HG02623 (cell line): ENCODE measurements at regions not wholly inside any gene's neighbourhood (a gene's known extent, or its start where the extent isn't known, plus 50 kb on each side); places are given as distances from the start of the nearest gene placed in this dataset.
A peak's percentile ranks its signal among the peaks of the same experiment; 100 is the strongest.

Experiments used
- ATAC-seq: cut with Tn5 transposase; IDR thresholded peaks from one replicate; pipeline ENCODE4 v1.9.1; 2021; ENCODE audit warnings: moderate library complexity; ENCODE audit not compliant: unreplicated experiment

DNA sequence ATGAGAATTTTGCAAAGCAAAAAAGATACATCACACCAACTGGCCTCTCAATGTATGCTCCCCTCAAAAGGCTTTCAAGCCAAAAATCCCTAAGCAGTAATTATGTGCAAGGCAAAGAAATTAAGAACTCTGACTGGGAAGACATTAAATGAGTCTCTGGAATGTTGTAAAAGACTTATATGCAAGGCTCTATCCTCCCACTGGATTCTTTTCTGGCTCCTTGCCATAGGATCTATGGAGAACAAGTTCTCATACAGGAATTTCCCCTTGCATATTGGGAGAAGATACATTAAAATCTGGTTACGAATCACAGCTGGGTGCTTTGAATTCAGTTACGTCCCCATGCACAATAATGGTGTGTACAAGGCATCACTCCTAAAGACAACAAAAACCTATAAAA, 73.4 kb upstream of the ATL2 start:
- no peak for ATAC-seq

DNA sequence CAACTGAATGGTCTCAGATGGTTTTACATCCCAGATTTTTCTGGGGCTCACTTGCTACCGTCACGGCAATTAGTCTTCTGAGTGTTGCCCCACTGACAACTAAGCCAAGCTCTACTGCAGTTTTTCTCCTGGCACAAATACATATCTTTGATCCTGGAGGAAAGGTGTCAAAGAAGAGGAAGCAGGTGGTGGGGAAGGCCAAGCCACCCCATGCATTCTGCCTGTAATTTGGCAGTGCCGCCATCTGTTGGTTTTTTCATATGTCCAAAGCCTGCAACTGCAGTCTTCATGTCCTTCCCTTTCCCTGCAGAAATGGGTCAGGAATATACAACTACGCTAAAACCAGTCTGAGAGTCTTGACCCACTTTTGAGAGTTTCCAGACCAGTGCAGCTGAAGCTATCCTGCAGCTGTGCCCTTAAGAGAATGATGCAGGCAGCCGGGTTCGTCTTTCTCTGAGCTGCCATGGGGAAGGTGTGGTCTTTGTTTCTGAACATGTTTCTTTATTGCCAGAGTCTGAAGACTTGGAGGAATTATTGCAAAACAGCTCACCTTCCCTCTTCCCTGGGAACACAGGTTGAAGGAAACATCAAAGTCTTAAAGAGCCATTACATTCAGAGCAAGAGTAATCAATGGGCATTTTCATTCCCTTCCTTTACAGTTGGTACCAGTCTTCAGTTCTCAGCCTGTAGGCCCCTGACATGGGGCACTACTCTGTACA, 71.8 kb upstream of the ATL2 start:
- ATAC-seq, result no peak

DNA sequence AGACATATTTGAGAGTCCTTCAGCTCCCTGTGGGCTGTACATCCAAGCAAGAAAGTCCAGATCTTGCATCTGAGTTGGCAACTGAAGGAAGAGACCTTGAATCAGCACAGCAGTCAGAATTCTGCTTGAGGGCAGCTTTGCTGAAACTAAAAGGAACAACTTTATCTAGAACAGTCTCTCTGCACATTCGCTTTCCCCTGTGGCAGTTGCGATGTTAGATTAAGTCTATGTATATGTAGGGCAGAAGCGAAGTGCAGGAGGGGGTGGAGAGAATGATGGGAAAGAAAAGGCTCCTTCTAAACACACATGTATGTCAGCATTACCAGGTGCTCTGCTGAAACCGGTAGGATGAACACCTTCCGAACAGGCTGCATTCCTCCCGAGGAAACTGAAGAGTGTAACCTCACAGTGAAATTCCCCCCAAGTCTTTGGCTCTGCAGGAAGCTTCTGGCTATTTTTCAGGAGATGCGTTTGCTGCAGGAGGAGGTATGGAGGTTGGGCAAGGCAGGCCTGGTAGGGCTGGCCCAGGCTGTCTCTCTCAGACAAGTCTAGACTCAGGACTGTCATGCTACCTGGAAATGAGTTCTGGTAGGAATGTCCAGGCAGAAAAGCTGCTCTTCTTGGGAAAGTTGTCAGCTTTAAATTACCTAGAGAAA, 70.0 kb upstream of the ATL2 start:
- no peak for ATAC-seq

DNA sequence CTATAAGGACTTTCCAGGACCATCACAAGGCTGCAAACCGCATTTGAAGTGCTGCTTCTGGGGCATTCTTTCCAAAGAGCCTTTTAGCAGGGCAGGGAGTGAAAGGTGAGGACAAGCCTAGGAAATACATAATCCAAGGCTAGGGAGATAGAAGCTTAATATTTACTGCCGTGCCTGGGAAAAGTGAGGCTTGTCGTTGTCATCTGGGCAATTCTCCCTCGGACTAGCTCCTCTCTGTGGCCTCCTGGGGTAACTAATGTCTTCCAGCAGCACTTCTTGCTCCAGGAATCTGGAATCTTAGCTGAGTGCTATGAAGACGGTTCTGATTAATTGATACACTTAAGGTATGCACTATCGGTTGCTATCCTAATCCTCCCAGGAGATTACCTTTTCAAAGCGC, 69.3 kb upstream of the ATL2 start:
- ATAC-seq, result no peak

DNA sequence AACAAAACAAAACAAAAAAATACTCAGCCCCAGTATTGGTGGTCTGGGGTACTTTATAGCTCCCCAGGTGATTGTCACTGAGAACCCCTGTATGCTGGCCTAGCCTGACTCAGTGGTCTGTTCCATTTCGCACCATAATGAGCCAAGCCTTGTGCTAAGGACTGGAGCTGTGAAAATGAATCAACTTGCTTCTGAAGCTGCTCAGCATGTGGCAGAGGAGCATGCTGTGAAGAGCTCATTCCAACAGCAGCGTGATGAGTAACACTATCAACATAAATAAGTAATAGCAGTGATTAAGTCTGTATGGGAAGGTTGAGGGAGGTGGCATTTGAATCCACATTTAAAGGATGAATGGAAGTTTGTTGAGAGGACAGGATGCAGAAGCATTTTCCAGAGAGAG, 67.2 kb upstream of the ATL2 start:
- no peak for ATAC-seq

DNA sequence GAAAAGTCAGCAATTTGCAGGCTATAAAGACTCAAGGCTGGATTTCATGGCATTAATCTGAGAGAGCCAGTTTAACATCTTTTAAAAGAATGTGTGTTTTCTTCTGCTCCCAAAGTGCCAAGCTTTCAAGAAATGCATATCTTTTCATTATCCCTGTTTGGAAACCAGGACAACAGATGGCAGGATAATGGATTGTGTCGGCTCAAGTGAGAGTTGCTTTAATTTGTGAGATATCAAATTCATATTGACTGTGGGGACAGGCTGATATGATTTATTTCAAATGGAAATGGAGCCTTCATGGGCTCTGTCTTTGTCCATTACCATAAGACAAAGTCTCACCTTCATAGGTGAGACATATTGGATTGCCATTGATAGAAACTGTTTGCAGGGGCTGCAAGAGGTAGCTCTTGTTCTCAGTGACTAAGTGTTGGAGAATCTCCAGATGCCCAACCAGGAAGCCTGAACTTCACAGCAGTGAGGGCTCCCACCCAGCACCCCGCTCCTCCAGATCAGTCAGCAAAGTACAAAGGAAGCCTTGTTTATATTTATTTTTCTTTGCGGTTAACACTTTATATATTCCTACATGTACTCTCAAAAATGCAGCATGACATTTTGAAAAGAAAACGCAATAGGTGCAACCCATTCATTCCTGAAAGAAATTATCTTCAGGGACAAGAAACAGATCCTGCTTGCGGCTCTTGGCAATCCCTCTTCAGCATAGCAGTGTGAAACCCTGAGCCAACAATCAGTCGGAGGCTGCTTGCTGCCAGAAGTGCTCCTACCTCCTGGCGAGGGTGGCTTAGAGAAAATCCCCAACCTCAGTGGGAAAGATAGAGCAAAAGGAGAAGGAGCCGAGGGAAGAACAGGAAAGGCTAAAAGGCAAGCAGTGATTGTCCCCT, 65.8 kb upstream of the ATL2 start:
- no peak for ATAC-seq

DNA sequence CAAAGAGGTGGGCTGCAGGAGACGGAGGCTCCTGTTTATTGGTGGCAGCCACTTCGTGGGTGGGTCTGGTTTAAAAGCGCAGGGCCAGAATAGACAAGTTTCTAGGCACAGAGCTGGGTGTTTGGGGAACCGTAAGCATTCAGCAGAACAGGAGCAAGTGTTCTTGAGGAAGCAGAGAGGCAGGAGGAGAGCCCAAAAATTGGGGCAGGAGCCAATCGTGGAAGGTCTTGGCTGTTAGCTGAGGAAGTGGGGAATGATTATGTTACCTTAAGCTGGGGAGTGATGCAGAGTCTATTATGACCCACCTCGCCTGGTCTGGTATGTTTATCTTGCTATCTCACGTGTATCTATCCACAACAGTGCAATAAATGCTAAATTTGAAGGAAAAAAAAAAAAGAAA, 64.3 kb upstream of the ATL2 start:
- ATAC-seq, result no peak

DNA sequence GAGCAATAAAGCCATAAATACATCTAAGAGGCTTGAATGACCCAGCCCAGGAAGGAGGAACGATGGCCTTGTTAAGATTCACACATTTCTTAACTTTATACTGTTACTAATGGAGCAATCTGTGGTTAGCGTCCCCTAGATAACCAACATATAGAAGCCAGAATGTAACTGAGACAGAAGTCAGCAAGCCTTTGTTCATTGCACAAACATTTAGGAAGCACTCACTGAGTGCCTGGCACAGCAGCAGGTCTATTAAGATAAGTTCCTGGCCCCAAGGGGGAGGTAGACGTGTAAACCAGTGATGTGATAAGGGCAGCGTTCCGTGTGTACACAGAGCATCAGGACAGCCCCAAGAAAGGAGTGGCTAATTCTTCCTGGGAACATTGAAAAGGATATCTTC, 63.6 kb upstream of the ATL2 start:
- no peak for ATAC-seq

DNA sequence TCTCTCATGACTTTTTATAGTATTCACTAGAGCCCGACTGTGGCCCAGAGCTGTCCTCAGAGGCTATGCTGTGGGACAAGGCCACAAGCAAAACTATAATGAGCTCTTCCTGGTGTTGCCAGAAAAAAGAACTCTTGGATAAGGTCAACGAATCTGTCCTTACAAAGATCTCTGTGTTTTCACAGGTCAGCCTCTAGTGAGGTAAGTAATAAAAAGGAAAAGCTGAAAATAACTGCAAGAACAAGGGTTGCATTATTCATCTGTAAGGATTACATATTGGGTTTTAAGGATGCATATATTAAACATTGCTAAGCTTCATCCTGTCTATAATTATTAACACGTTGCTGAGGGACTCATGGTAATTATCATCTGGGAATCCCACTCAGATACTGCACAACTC, 62.8 kb upstream of the ATL2 start:
- no peak for ATAC-seq

DNA sequence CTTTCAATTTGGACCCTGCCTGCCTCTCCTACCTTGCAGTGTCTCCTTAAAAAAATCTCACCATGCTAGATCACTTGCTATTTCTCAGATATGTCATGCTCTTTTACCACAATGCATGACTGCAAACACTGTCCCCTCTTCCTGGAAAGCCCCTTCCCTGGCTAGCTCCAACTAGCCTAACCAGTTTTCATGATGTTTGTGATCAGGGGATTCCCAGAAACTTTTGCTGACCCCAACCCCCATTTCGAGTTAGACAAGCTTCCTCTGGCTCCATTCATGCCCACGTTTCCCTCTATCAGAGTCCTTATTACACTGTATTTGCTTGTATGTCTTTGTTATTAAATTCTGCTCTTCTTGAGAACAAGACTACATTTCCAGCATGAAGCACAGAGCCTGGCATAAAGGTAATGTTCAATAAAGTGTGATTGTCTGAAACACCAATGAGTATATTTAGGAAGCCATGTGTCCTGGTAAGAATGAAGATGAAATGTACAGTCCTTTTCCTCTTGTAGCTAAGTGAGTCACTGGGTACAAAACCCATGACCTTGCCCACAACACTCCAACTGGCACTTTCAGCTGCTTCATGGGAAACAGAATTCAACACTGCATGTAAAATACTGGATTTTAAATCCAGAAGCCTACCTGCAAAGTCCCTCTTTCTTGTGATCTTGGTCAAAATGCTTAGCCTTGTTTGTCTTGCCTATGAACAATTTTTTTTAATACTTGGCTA, 62.0 kb upstream of the ATL2 start:
- peak; percentile 75 for ATAC-seq

DNA sequence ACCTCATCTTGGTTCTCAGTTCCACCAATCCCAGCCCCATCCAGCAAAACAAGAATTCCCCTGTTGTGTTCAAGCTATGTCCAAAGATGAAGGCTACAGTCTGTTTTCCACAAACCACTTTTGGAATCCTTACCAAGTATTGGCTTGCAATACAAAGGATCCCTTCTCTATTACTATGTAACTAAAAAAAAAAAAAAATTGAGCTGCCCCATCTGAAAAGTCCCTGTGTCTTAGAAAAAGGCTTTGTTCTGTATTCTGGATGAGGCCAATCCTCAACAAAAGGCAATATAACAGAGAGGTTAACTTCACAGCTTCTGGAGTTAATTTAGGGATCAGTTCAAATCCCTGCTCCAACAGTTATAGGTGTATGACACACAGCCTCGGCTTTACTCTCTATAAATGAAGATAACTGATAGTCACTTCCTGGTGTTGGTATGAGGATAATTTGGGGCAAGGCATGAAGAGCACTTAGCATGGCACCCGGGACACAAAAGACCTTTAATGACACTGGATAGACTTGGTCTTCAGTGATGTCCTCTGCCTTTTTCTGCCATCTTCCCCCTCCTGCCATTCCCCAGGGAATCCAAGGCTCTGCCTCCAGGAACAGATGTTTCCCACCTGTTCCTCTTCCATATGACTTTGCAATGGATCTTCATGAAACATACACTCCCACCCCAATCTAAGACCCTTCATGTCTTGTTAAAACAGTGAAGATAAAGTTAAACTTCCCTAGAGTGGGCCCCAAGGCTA, 61.2 kb upstream of the ATL2 start:
- no peak for ATAC-seq

DNA sequence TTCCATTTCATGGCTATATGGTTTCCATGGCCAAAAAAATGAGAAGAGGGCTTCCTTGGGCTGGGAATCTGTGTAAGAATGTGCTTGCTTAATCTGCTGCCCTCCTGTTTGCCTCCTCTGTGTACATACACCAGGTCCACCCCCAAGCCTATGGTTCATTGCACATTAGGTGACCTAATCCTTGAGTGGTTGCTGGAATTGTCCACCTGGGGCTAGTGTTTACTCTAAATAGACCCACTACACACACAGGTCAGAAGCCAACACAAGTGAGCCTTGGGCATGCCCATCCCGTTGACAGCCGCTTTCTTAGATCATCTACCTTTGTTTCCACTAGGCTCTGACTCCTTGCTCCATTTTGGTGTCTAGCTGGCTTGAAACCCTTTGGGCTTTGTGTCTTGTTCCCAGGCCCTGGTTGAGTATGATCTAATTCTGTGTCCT, 59.2 kb upstream of the ATL2 start:
- no peak for ATAC-seq

DNA sequence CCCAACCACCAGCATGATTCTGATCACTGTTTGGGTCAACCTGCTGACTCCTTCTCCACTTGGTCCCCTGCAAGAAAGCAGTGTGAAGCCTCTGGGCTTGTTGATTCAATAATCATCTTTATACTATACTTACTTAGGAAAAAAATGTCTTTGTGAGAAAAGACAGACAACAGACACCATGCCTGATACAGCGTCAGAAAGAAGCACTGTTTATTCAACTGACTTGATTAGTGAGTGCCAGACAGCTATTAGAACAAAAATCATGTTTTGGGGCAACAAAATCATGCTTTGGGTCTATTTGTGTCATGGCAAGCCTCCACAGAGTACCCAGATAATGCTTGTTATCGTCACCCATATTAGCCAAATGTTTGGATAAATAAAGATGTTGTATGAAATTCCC, 58.7 kb upstream of the ATL2 start:
- ATAC-seq, result no peak

DNA sequence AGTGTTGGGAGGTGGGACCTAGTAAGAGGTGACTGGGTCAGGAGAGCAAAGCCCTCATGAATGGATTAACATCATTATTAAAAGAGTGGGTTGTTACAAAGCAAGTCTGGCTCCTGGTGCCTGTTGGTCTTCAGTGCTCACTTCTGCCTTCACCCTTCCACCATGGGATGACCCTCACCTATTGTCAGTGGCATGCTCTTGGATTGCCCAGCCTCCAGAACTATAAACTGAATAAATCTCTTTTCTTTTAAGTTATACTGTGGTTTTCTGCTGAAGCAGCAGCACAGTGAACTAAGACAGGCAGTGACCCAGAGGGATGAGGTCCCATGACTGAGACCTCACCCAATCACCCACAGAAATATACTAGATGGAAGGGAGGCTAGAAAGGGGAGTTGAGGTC, 57.5 kb upstream of the ATL2 start:
- ATAC-seq, result no peak

DNA sequence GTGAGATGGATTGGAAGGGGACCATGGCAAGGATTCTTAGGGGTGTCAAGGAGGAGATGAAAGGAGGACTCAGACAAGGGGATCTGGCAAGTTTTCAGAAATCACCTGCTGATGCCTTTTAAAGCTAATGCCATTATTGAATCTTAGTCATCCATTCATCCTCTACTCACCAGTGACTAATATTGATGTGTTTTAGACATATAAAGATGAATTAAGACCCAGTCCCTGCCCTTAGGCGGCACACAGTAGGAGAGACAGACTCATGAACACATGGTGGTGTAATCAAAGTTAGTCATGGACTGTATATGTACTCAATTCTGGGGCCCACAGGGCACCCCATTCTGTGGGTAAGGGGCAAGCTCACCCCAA, 56.5 kb upstream of the ATL2 start:
- ATAC-seq, result no peak

DNA sequence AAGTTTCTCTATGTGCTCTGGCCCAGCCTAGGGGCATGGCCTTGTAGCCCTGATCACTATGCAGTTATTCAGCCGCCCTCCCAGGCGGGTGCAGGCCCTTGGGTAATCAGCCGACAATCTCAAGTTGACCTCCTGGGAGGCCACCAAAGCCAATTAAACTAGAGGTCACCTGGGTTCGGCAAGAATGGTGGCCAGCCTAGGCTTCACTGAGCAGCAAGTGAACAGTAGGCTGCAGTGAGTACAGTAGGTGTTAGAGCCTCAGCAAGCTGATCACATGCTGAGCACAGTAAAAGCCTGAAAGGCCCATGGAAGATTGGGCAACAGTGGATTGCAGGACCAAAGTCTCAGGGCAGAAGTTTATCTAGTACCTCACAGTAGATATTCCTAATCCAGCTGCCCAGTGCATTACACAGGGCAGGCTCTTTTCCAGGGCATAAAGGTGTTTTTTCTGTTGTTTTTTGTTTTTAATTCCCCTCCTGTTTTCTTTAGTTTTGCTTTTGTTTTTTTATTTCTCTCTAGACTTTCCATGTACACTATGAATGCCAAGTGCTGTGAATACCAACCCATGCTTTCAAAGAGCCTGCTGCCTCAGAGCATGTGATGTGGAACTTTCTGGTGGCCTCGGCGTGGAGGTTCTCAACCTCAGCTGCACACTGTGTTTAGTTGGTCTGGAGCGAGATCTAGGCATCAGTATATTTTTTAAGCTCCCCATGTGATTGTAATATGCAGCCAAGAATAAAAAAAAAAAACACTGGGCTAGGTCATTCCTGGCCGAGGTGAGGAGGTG, 55.9 kb upstream of the ATL2 start:
- no peak for ATAC-seq

DNA sequence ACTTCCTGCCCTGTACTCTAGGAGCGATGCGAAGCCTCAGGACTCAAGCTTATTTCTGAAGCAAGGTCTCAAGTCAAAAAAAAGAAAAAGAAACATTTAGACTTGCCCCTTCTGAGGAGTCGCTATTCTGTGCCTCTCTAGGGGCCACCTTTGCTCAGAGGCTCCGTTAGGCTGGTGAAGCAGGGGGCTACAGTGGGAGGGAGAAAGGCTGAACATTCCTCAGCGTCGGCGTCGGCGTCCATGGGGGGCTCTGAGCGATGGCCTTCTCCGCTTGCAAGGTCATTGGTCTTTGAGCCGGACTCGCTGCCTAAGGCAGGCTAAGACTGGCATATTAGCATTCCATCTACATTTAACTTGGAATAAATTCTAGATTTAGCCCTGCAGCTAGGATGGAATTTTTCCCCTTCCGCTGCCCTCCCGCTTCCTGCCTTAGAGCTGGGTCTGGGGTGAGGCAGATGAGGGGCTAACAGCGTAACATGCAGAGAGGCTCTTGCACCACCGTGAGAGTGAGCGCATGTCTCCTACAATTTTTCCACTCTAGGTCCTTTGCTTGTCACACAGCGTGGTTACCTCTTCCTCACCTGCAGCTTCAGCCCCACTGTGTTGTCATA, 53.6 kb upstream of the ATL2 start:
- ATAC-seq, result no peak

DNA sequence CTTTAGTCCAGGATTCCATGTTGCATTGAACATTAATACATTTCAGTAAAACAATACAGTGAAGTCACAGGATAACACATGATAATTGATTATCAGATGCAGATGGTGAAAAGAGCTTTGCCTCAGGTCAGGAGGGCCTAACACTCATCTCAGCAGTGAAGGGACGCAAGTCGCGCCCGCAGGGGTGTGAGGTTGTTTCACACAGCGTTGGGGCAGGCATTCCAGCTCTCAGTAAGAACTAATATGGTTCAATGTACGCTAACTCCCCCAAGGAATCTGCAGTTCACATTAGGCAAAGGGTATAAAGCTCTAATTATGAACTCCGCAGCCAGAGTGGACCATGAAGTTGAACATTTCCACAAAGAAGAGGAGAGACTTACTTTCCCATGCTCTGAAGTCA, 53.1 kb upstream of the ATL2 start:
- no peak for ATAC-seq

DNA sequence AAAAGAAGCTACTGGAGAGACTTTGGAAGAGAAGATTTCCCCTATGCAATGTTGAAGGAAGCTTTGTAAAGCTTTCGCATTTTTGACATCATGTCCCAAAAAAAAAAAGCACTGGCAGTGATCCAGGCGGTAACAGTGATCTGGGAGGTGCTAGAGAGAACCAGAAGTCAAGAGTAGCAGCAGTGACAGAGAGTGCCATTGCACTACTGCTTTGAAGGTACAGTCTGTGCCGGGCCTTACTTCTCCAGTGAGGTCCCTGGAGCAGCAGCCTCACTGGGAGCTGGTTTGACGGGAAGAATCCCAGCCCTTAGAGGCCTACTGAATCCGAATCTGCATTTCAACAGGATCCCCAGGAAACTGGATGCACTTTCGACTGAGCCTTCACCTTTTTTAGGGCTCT, 50.9 kb upstream of the ATL2 start:
- ATAC-seq, result no peak
